Upper lobe of left lung (tissue), 6 donors: ENCODE measurements at regions not wholly inside any gene's neighbourhood (a gene's known extent, or its start where the extent isn't known, plus 50 kb on each side); places are given as distances from the start of the nearest gene placed in this dataset.

Experiments used
- ATAC-seq, 2 donors: fragments of 200-7000 bp; cut with Tn5 transposase; one replicate each; pipeline ENCODE4 v1.9.1; 2022; ENCODE audit warnings: mild to moderate bottlenecking in 2 of 2, moderate library complexity in 2 of 2; ENCODE audit not compliant: low FRiP score in 2 of 2
- DNase-seq, 2 donors: peaks; one replicate each; pipeline ENCODE4 v3.0.0-alpha.2; 2019 to 2020
- H3K27ac ChIP-seq, 4 donors: fragments of 200-600 bp; sonication (generic); one replicate each; pipeline ENCODE4 v1.5.1; 2016 to 2019
- H3K27me3 ChIP-seq, 4 donors: fragments of 200-600 bp; sonication (generic); one replicate each; pipeline ENCODE4 v1.5.1; 2017 to 2019
- H3K36me3 ChIP-seq, 4 donors: fragments of 200-600 bp; sonication (generic); one replicate each; pipeline ENCODE4 v1.5.1; 2016 to 2019
- H3K4me1 ChIP-seq, 4 donors: fragments of 200-600 bp; sonication (generic); one replicate each; pipeline ENCODE4 v1.5.1; 2018 to 2019
- H3K4me3 ChIP-seq, 4 donors: fragments of 200-600 bp; sonication (generic); one replicate each; pipeline ENCODE4 v1.5.1; 2017 to 2019; ENCODE audit warnings: mild to moderate bottlenecking in 2 of 4, moderate library complexity in 1 of 4
- H3K9me3 ChIP-seq, 4 donors: fragments of 200-600 bp; sonication (generic); one replicate each; pipeline ENCODE4 v1.5.1; 2018 to 2019
- CTCF ChIP-seq, 6 experiments: fragments of 450-650 bp in 4 of 6; fragments of 200-600 bp in 2 of 6; sonication (generic) in 2 of 6; IDR thresholded peaks; one replicate each; pipeline ENCODE4 v1.5.1; 2016 to 2019; ENCODE audit warnings: antibody characterized with exemption in 6 of 6
- EP300 ChIP-seq, 4 donors: sonication (generic); formaldehyde crosslinking; IDR thresholded peaks; one replicate each; pipeline ENCODE4 v1.5.1; 2017; ENCODE audit warnings: antibody characterized with exemption in 4 of 4, control low read depth in 2 of 4
- POLR2A ChIP-seq, 4 donors: fragments of 450-650 bp; IDR thresholded peaks; one replicate each; pipeline ENCODE4 v1.5.1; 2016 to 2017; ENCODE audit warnings: antibody characterized with exemption in 4 of 4, mild to moderate bottlenecking in 2 of 4
- POLR2AphosphoS5 ChIP-seq, 2 donors: sonication (generic); formaldehyde crosslinking; IDR thresholded peaks; one replicate each; pipeline ENCODE4 v1.5.1; 2017; ENCODE audit warnings: antibody characterized with exemption in 2 of 2
- WGBS, 2 donors: methylation state at CpG; one replicate each; pipeline ENCODE4 v1.1.5; 2017 to 2018; 5-methylcytosine and 5-hydroxymethylcytosine counted together
- donor health status: DM: no; HTN: no; CAD: no; lungs with moderate emphysema.
- donor health status: DM: no; HTN: yes; CAD: no; lungs with severe emphysema.

- Histone ChIP-seq H3K36me3 (no peaks in the 10 kb centered on the region), H3K27me3 (no peaks in the 10 kb centered on the region), H3K4me3 (no peak overlapping the region), H3K9me3 (no peaks in the 10 kb centered on the region), H3K27ac (peak overlapping the region; percentile 27 to 50 (median 32)), H3K4me1 (peaks cover 38 to 50% (median 46%) of the 10 kb centered on the region in 4 donors)
- DNase-seq: no peak
- 72 to 80% methylated on average over 14 of the region's 14 CpGs for WGBS, 2 donors
- no peak for ATAC-seq
- TF ChIP-seq CTCF (IDR thresholded peaks at IDR 0.05): no peak
- no peak for TF ChIP-seq POLR2A (IDR thresholded peaks at IDR 0.05)
- TF ChIP-seq POLR2AphosphoS5 (IDR thresholded peaks at IDR 0.05): no peak
- TF ChIP-seq EP300 (IDR thresholded peaks at IDR 0.05): no peak
These were observed 120.1 kb upstream of the PTPN1 start for GRCh38 chr20:50389808-50390684.

GRCh38 chr20:50390685-50391443, 119.3 kb upstream of the PTPN1 start:
- Histone ChIP-seq H3K27ac (peak overlapping the region in 3 of 4 donors; percentile 0 to 50 (median 37)), H3K27me3 (no peaks in the 10 kb centered on the region), H3K4me3 (no peak overlapping the region), H3K4me1 (peaks cover 43 to 55% (median 53%) of the 10 kb centered on the region in 4 donors), H3K36me3 (no peaks in the 10 kb centered on the region), H3K9me3 (no peaks in the 10 kb centered on the region)
- DNase-seq: no peak
- TF ChIP-seq CTCF (IDR thresholded peaks at IDR 0.05): no peak
- TF ChIP-seq EP300 (IDR thresholded peaks at IDR 0.05): no peak
- TF ChIP-seq POLR2AphosphoS5 (IDR thresholded peaks at IDR 0.05): no peak
- TF ChIP-seq POLR2A (IDR thresholded peaks at IDR 0.05): no peak
- ATAC-seq: no peak
- 86 to 93% methylated on average over 13 to 15 of the region's 15 CpGs for WGBS, 2 donors

GRCh38 chr20:50391444-50392137, 118.6 kb upstream of the PTPN1 start:
- no peak for DNase-seq
- peaks cover 46 to 62% (median 58%) of the 10 kb centered on the region in 4 donors for H3K4me1 ChIP-seq
- H3K27me3 ChIP-seq: no peaks in the 10 kb centered on the region
- no peaks in the 10 kb centered on the region for H3K36me3 ChIP-seq
- H3K4me3 ChIP-seq: no peak overlapping the region
- 94 to 95% methylated on average over 15 of the region's 15 CpGs for WGBS, 2 donors
- TF ChIP-seq POLR2A (IDR thresholded peaks at IDR 0.05) (no peak), EP300 (IDR thresholded peaks at IDR 0.05) (no peak), CTCF (IDR thresholded peaks at IDR 0.05) (no peak), POLR2AphosphoS5 (IDR thresholded peaks at IDR 0.05) (no peak)
- ATAC-seq: no peak
- H3K27ac ChIP-seq: no peak overlapping the region
- no peaks in the 10 kb centered on the region for H3K9me3 ChIP-seq

- Histone ChIP-seq H3K27me3 (no peaks in the 10 kb centered on the region), H3K4me3 (no peak overlapping the region), H3K36me3 (no peaks in the 10 kb centered on the region), H3K27ac (no peak overlapping the region), H3K4me1 (peaks cover 44 to 69% (median 58%) of the 10 kb centered on the region in 4 donors), H3K9me3 (no peaks in the 10 kb centered on the region)
- WGBS, 2 donors: 69 to 78% methylated on average over 9 of the region's 9 CpGs
- no peak for TF ChIP-seq EP300 (IDR thresholded peaks at IDR 0.05)
- TF ChIP-seq POLR2AphosphoS5 (IDR thresholded peaks at IDR 0.05): no peak
- TF ChIP-seq CTCF (IDR thresholded peaks at IDR 0.05): no peak
- ATAC-seq (no peak), DNase-seq (no peak)
These were observed 117.9 kb upstream of the PTPN1 start for GRCh38 chr20:50392138-50392866.
